Activated CD8-positive, alpha-beta memory T cell treated with anti-CD3 and anti-CD28 coated beads, Interleukin-2, amount 50 U/mL, for 48 hours (primary cell): ENCODE measurements at regions not wholly inside any gene's neighbourhood (a gene's known extent, or its start where the extent isn't known, plus 50 kb on each side); places are given as distances from the start of the nearest gene placed in this dataset.
"Not testable (repeated sequence)": the region's sequence is repeated elsewhere in the genome, so short reads cannot be mapped to it uniquely, and the experiment has no call there.

Experiments used
- DNase-seq: peaks from one replicate; pipeline ENCODE4 v3.0.0-alpha.2; 2020

- no peak for DNase-seq
Measured at GRCh38 chr5:112472614-112473013, 53.5 kb upstream of the EPB41L4A start.

GRCh38 chr5:112473989-112474388 is 54.9 kb upstream of the EPB41L4A start:
- no peak for DNase-seq

GRCh38 chr5:112475747-112476365 is 56.8 kb upstream of the EPB41L4A start:
- no peak for DNase-seq

GRCh38 chr5:112479418-112479817 is 60.3 kb upstream of the EPB41L4A start:
- no peak for DNase-seq

- DNase-seq: no peak
Measured at GRCh38 chr5:112480501-112480900, 61.4 kb upstream of the EPB41L4A start.

GRCh38 chr5:112483704-112484103 is 64.6 kb upstream of the EPB41L4A start:
- DNase-seq: no peak

- DNase-seq: no peak
Measured at GRCh38 chr5:112485934-112486355, 66.9 kb upstream of the EPB41L4A start.

GRCh38 chr5:112491257-112491656 is 72.2 kb upstream of the EPB41L4A start:
- no peak for DNase-seq

GRCh38 chr5:112492291-112492690 is 73.2 kb upstream of the EPB41L4A start:
- DNase-seq: peak; percentile 54

GRCh38 chr5:112503749-112504501 is 84.8 kb upstream of the EPB41L4A start:
- DNase-seq: not testable (repeated sequence)

GRCh38 chr5:112509097-112509496 is 90.0 kb upstream of the EPB41L4A start:
- not testable (repeated sequence) for DNase-seq

- no peak for DNase-seq
Measured at GRCh38 chr5:112511920-112512319, 92.8 kb upstream of the EPB41L4A start.

- DNase-seq: no peak
Measured at GRCh38 chr5:112512901-112513300, 93.8 kb upstream of the EPB41L4A start.

GRCh38 chr5:112514111-112514510 is 95.0 kb upstream of the EPB41L4A start:
- no peak for DNase-seq

GRCh38 chr5:112520474-112520873 is 101.4 kb upstream of the EPB41L4A start:
- not testable (repeated sequence) for DNase-seq

GRCh38 chr5:112522891-112523673 is 104.0 kb upstream of the EPB41L4A start:
- DNase-seq: not testable (repeated sequence)

- DNase-seq: not testable (repeated sequence)
Measured at GRCh38 chr5:112523674-112524263, 104.7 kb upstream of the EPB41L4A start.

GRCh38 chr5:112525217-112525616 is 106.1 kb upstream of the EPB41L4A start:
- DNase-seq: no peak

GRCh38 chr5:112528928-112529327 is 109.9 kb upstream of the EPB41L4A start:
- DNase-seq: no peak

GRCh38 chr5:112529525-112529924 is 110.4 kb upstream of the EPB41L4A start:
- no peak for DNase-seq

- no peak for DNase-seq
Measured at GRCh38 chr5:112532654-112533360, 113.7 kb upstream of the EPB41L4A start.

GRCh38 chr5:112533362-112533761 is 114.3 kb upstream of the EPB41L4A start:
- no peak for DNase-seq
